Gastroesophageal sphincter (tissue), 3 donors: ENCODE measurements at regions not wholly inside any gene's neighbourhood (a gene's known extent, or its start where the extent isn't known, plus 50 kb on each side); places are given as distances from the start of the nearest gene placed in this dataset.

Source experiments
- CTCF ChIP-seq, 4 experiments: fragments of 200-600 bp in 2 of 4; fragments of 450-650 bp in 2 of 4; sonication (generic) in 1 of 4; IDR thresholded peaks; one replicate each; pipeline ENCODE4 v1.5.1; 2017 to 2019; ENCODE audit warnings: antibody characterized with exemption in 4 of 4, mild to moderate bottlenecking in 2 of 4, moderate library complexity in 2 of 4
- POLR2A ChIP-seq, 2 donors: fragments of 450-650 bp; IDR thresholded peaks; one replicate each; pipeline ENCODE4 v1.6.1; 2017; ENCODE audit warnings: antibody characterized with exemption in 2 of 2, mild to moderate bottlenecking in 2 of 2, moderate library complexity in 1 of 2
- POLR2AphosphoS5 ChIP-seq: sonication (generic); formaldehyde crosslinking; IDR thresholded peaks from one replicate; pipeline ENCODE4 v1.6.1; 2017; ENCODE audit warnings: antibody characterized with exemption

- no peak for TF ChIP-seq POLR2A (IDR thresholded peaks at IDR 0.05)
- TF ChIP-seq CTCF (IDR thresholded peaks at IDR 0.05), result no peak
- TF ChIP-seq POLR2AphosphoS5, result no peak
Observed at GRCh38 chr7:138278601-138279000, 181.5 kb upstream of the TRIM24 start.
